ENCODE measurements at regions not wholly inside any gene's neighbourhood (a gene's known extent, or its start where the extent isn't known, plus 50 kb on each side); places are given as distances from the start of the nearest gene placed in this dataset.

- TF ChIP-seq PPARA (CRISPR knock-in tag; IDR thresholded peaks at IDR 0.05; ENCODE audit: borderline replicate concordance): no peak
- no peak for TF ChIP-seq GLIS3 (CRISPR knock-in tag; IDR thresholded peaks at IDR 0.05)
- no peak for TF ChIP-seq ZNF8 (CRISPR knock-in tag; IDR thresholded peaks at IDR 0.05)
- TF ChIP-seq ZNF565 (CRISPR knock-in tag; conservative IDR thresholded peaks at IDR 0.05; ENCODE audit: low read depth): no peak
- TF ChIP-seq OSR1 (CRISPR knock-in tag; IDR thresholded peaks at IDR 0.05): no peak
- no peak for TF ChIP-seq PATZ1 (CRISPR knock-in tag; IDR thresholded peaks at IDR 0.05; ENCODE audit: borderline replicate concordance)
- TF ChIP-seq ZFP30 (CRISPR knock-in tag; IDR thresholded peaks at IDR 0.05): no peak
- TF ChIP-seq ARNTL (CRISPR knock-in tag; IDR thresholded peaks at IDR 0.05; ENCODE audit: borderline replicate concordance, low read depth): no peak
- TF ChIP-seq TCF4 (CRISPR knock-in tag; IDR thresholded peaks at IDR 0.05; ENCODE audit: borderline replicate concordance): no peak
- TF ChIP-seq POU6F1 (CRISPR knock-in tag; IDR thresholded peaks at IDR 0.05; ENCODE audit: borderline replicate concordance, low read depth): no peak
- ATAC-seq: no peak
Observed at GRCh38 chr4:125010796-125011503, 298.4 kb upstream of the ANKRD50 start.

- ATAC-seq: no peak
- TF ChIP-seq ZNF8 (CRISPR knock-in tag; IDR thresholded peaks at IDR 0.05): no peak
- TF ChIP-seq BACH2 (CRISPR knock-in tag; IDR thresholded peaks at IDR 0.05; ENCODE audit: borderline replicate concordance): no peak
- TF ChIP-seq TSHZ2 (CRISPR knock-in tag; IDR thresholded peaks at IDR 0.05): no peak
Observed at GRCh38 chr4:125008676-125009075, 296.1 kb upstream of the ANKRD50 start.

GRCh38 chr4:125004676-125005075 is 292.1 kb upstream of the ANKRD50 start:
- ATAC-seq: no peak
- TF ChIP-seq CREB5 (CRISPR knock-in tag; IDR thresholded peaks at IDR 0.05; ENCODE audit: low read depth): no peak

GRCh38 chr4:125003840-125004239 is 291.3 kb upstream of the ANKRD50 start:
- no peak for ATAC-seq
- TF ChIP-seq ARNTL (CRISPR knock-in tag; IDR thresholded peaks at IDR 0.05; ENCODE audit: borderline replicate concordance, low read depth) (no peak), PPARA (CRISPR knock-in tag; IDR thresholded peaks at IDR 0.05; ENCODE audit: borderline replicate concordance) (no peak), RARB (CRISPR knock-in tag; IDR thresholded peaks at IDR 0.05) (no peak), TSHZ2 (CRISPR knock-in tag; IDR thresholded peaks at IDR 0.05) (no peak), POU6F1 (CRISPR knock-in tag; IDR thresholded peaks at IDR 0.05; ENCODE audit: borderline replicate concordance, low read depth) (no peak), ISL1 (CRISPR knock-in tag; IDR thresholded peaks at IDR 0.05) (no peak), TCF4 (CRISPR knock-in tag; IDR thresholded peaks at IDR 0.05; ENCODE audit: borderline replicate concordance) (no peak), CSDC2 (CRISPR knock-in tag; IDR thresholded peaks at IDR 0.05) (no peak), CSRNP3 (CRISPR knock-in tag; IDR thresholded peaks at IDR 0.05) (no peak), ZC3H10 (CRISPR knock-in tag; IDR thresholded peaks at IDR 0.05) (no peak), ZNF70 (CRISPR knock-in tag; IDR thresholded peaks at IDR 0.05) (no peak), OSR1 (CRISPR knock-in tag; IDR thresholded peaks at IDR 0.05) (no peak), ESRRG (CRISPR knock-in tag; IDR thresholded peaks at IDR 0.05) (no peak), ZFP3 (CRISPR knock-in tag; IDR thresholded peaks at IDR 0.05) (no peak), ZNF8 (CRISPR knock-in tag; IDR thresholded peaks at IDR 0.05) (no peak), TOX (CRISPR knock-in tag; IDR thresholded peaks at IDR 0.05; ENCODE audit: borderline replicate concordance) (no peak), BACH2 (CRISPR knock-in tag; IDR thresholded peaks at IDR 0.05; ENCODE audit: borderline replicate concordance) (no peak)
